ENCODE measurements at regions not wholly inside any gene's neighbourhood (a gene's known extent, or its start where the extent isn't known, plus 50 kb on each side); places are given as distances from the start of the nearest gene placed in this dataset.

DNA sequence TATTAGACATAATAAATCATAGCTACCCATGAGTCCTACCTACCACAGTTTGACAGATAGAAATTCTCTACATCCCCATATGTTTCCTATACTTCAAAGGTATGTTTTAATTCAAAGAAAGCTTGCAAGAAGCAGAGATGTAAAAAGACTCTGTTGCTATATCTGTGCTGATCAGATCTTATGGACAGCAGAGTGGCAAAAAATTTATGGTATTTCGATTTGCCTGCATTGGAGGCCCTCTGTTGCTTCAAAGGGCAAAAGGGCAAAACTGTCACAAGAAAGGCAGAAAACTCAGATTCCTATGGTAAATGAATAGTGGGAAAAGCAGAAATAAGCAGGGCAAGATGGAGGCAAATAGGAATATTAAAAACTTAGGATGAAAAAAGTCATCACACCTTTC is 447.8 kb upstream of the SPHKAP start:
- TF ChIP-seq, protein P1, sequence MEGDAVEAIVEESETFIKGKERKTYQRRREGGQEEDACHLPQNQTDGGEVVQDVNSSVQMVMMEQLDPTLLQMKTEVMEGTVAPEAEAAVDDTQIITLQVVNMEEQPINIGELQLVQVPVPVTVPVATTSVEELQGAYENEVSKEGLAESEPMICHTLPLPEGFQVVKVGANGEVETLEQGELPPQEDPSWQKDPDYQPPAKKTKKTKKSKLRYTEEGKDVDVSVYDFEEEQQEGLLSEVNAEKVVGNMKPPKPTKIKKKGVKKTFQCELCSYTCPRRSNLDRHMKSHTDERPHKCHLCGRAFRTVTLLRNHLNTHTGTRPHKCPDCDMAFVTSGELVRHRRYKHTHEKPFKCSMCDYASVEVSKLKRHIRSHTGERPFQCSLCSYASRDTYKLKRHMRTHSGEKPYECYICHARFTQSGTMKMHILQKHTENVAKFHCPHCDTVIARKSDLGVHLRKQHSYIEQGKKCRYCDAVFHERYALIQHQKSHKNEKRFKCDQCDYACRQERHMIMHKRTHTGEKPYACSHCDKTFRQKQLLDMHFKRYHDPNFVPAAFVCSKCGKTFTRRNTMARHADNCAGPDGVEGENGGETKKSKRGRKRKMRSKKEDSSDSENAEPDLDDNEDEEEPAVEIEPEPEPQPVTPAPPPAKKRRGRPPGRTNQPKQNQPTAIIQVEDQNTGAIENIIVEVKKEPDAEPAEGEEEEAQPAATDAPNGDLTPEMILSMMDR (IDR thresholded peaks at IDR 0.05): no peak
- TF ChIP-seq POLR2A (IDR thresholded peaks at IDR 0.05): no peak

Measured in body of pancreas (tissue), 4 donors.